Vagina (tissue), 2 donors: ENCODE measurements at regions not wholly inside any gene's neighbourhood (a gene's known extent, or its start where the extent isn't known, plus 50 kb on each side); places are given as distances from the start of the nearest gene placed in this dataset.

ENCODE experiments used
- DNase-seq, 2 donors: peaks; one replicate each; pipeline ENCODE4 v3.0.0-alpha.2; 2017; ENCODE audit errors: extremely low spot score in 2 of 2
- H3K27ac ChIP-seq: fragments of 200-600 bp; sonication (generic); one replicate; pipeline ENCODE4 v1.5.1; 2019
- H3K27me3 ChIP-seq: fragments of 200-600 bp; sonication (generic); one replicate; pipeline ENCODE4 v1.5.1; 2019
- H3K36me3 ChIP-seq, 2 donors: fragments of 200-600 bp; sonication (generic); one replicate each; pipeline ENCODE4 v1.5.1; 2017 to 2019
- H3K4me1 ChIP-seq: fragments of 200-600 bp; sonication (generic); one replicate; pipeline ENCODE4 v1.5.1; 2019
- H3K4me3 ChIP-seq, 2 donors: fragments of 200-600 bp; sonication (generic); 1 replicate in 1 of 2; 2 replicates in 1 of 2; pipeline ENCODE4 v1.5.1; 2016 to 2019
- H3K9me3 ChIP-seq: fragments of 200-600 bp; sonication (generic); one replicate; pipeline ENCODE4 v1.5.1; 2019
- CTCF ChIP-seq, 3 experiments: fragments of 450-650 bp in 2 of 3; fragments of 200-600 bp in 1 of 3; sonication (generic) in 1 of 3; IDR thresholded peaks; one replicate each; pipeline ENCODE4 v1.5.1; 2017 to 2019; ENCODE audit warnings: antibody characterized with exemption in 3 of 3, mild to moderate bottlenecking in 2 of 3, moderate library complexity in 2 of 3
- POLR2A ChIP-seq, 2 donors: fragments of 450-650 bp; IDR thresholded peaks; one replicate each; pipeline ENCODE4 v1.6.1; 2017; ENCODE audit warnings: antibody characterized with exemption in 2 of 2, mild to moderate bottlenecking in 2 of 2, moderate library complexity in 2 of 2
- POLR2AphosphoS5 ChIP-seq, 2 donors: sonication (generic); formaldehyde crosslinking; IDR thresholded peaks; one replicate each; pipeline ENCODE4 v1.9.0; 2017; ENCODE audit warnings: antibody characterized with exemption in 2 of 2, mild to moderate bottlenecking in 2 of 2, low read depth in 1 of 2; ENCODE audit not compliant: insufficient read depth in 1 of 2
- intact Hi-C: fragments of 100-400 bp; cut with DNase I; formaldehyde crosslinking; loops from one replicate; pipeline ENCODE4 v1.15.1; 2023

GRCh38 chr1:228853637-228854036 is 118.4 kb downstream of the RHOU start:
- no peak for DNase-seq
- no peaks in the 10 kb centered on the region for H3K27me3 ChIP-seq
- H3K36me3 ChIP-seq, result no peaks in the 10 kb centered on the region
- TF ChIP-seq POLR2AphosphoS5 (IDR thresholded peaks at IDR 0.05; ENCODE audit: insufficient read depth in 1 of 2, low read depth in 1 of 2), result no peak
- TF ChIP-seq CTCF (IDR thresholded peaks at IDR 0.05), result no peak
- TF ChIP-seq POLR2A (IDR thresholded peaks at IDR 0.05), result no peak
- no peak overlapping the region for H3K27ac ChIP-seq
- intact Hi-C loops, result no loop called here
- no peaks in the 10 kb centered on the region for H3K9me3 ChIP-seq
- H3K4me1 ChIP-seq, result no peaks in the 10 kb centered on the region
- H3K4me3 ChIP-seq, result no peak overlapping the region

DNA sequence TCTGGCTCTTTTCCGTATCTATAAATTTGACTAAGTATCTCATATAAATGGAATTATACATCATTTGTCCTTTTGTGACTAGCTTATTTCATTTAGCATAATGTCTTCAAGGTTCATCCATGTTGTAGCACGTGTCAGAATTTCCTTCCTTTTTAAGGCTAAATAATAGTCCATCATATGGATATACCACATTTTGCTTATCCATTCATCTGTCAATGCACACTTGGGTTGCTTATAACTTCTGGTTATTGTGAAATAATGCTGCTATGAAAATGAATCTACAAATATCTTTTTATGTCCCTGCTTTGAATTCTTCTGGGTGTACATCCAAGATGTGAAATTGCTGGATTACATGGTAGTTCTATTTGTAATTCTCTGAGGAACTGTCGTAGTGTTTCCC is 119.6 kb downstream of the RHOU start:
- intact Hi-C loops, result no loop called here
- no peaks in the 10 kb centered on the region for H3K36me3 ChIP-seq
- H3K9me3 ChIP-seq, result no peaks in the 10 kb centered on the region
- no peak overlapping the region for H3K4me3 ChIP-seq
- H3K27ac ChIP-seq, result no peak overlapping the region
- DNase-seq, result no peak
- no peak for TF ChIP-seq CTCF (IDR thresholded peaks at IDR 0.05)
- TF ChIP-seq POLR2A (IDR thresholded peaks at IDR 0.05), result no peak
- no peak for TF ChIP-seq POLR2AphosphoS5 (IDR thresholded peaks at IDR 0.05; ENCODE audit: insufficient read depth in 1 of 2, low read depth in 1 of 2)
- H3K4me1 ChIP-seq, result no peaks in the 10 kb centered on the region
- no peaks in the 10 kb centered on the region for H3K27me3 ChIP-seq

- intact Hi-C loops, result no loop called here
- TF ChIP-seq POLR2AphosphoS5 (IDR thresholded peaks at IDR 0.05; ENCODE audit: insufficient read depth in 1 of 2, low read depth in 1 of 2), result no peak
- DNase-seq, result no peak
- no peaks in the 10 kb centered on the region for H3K36me3 ChIP-seq
- peaks cover 19% of the 10 kb centered on the region for H3K4me1 ChIP-seq
- no peaks in the 10 kb centered on the region for H3K9me3 ChIP-seq
- no peak overlapping the region for H3K4me3 ChIP-seq
- no peaks in the 10 kb centered on the region for H3K27me3 ChIP-seq
- no peak overlapping the region for H3K27ac ChIP-seq
These were observed 122.3 kb downstream of the RHOU start for GRCh38 chr1:228857611-228858010.

DNA sequence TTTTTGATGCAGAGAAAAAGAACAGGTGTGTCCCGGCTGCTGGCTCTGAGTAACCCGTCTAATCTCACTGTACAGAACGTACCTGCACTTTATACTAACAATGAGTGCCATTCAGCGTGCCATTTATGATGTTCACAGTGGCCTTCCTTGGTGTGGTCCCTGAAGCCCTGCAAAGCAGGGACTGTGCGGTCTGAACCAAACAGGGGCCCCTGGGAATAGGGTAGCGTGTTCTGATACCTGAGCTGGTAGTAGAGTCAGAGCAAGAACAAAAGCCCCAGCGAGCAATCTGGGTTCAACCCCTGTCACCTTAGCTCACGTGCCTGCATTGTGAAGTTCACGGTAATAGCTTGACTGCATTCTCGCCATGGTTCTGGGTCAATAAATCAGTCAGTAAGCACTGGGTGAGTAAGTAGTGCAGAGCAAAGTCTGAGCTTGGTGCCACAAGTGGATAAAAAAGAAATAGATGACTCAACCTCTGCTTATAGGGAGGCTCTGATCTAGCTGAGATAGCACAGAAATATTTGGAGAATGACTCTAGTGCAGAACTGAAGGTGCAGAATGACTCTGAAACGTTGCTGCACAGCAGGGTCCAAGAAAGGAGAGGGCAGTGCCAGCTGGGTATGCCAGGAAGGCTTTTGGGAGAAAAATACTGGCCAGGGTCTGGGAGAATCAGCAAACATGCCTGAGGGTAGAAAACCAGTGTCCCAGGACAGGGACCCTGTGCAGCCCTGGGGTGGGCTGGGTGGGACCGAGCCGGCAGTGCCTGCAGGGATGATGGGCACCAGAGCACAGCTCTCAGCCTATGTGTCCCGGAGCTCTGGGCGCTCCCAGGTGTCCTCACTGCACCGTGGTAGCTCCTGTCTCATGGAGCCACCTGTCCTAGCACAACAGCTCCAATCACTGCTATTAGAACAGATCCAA is 125.9 kb downstream of the RHOU start:
- peak in 1 of 2 donors; percentile 69 for DNase-seq
- H3K27ac ChIP-seq, result no peak overlapping the region
- H3K36me3 ChIP-seq, result no peaks in the 10 kb centered on the region
- H3K27me3 ChIP-seq, result no peaks in the 10 kb centered on the region
- H3K9me3 ChIP-seq, result no peaks in the 10 kb centered on the region
- H3K4me3 ChIP-seq, result no peak overlapping the region
- TF ChIP-seq CTCF (IDR thresholded peaks at IDR 0.05) (no peak), POLR2AphosphoS5 (IDR thresholded peaks at IDR 0.05; ENCODE audit: insufficient read depth in 1 of 2, low read depth in 1 of 2) (peak in 1 of 2 donors; percentile 76), POLR2A (IDR thresholded peaks at IDR 0.05) (no peak)
- intact Hi-C loops, result no loop called here
- H3K4me1 ChIP-seq, result peaks cover 20% of the 10 kb centered on the region

- intact Hi-C loops, result no loop called here
- no peak overlapping the region for H3K27ac ChIP-seq
- TF ChIP-seq POLR2AphosphoS5 (IDR thresholded peaks at IDR 0.05; ENCODE audit: insufficient read depth in 1 of 2, low read depth in 1 of 2), result no peak
- TF ChIP-seq POLR2A (IDR thresholded peaks at IDR 0.05), result no peak
- TF ChIP-seq CTCF (IDR thresholded peaks at IDR 0.05), result no peak
- H3K4me1 ChIP-seq, result peaks cover 20% of the 10 kb centered on the region
- no peaks in the 10 kb centered on the region for H3K36me3 ChIP-seq
- no peaks in the 10 kb centered on the region for H3K9me3 ChIP-seq
- DNase-seq, result no peak
- no peak overlapping the region for H3K4me3 ChIP-seq
- H3K27me3 ChIP-seq, result no peaks in the 10 kb centered on the region
These were observed 126.5 kb downstream of the RHOU start for GRCh38 chr1:228861832-228862180.
